ENCODE measurements at regions not wholly inside any gene's neighbourhood (a gene's known extent, or its start where the extent isn't known, plus 50 kb on each side); places are given as distances from the start of the nearest gene placed in this dataset.

GRCh38 chr2:9069543-9069942 is 66.1 kb upstream of the MBOAT2 start:
- H3K36me3 ChIP-seq: no peaks in the 10 kb centered on the region
- no peak overlapping the region for H3K4me3 ChIP-seq
- no peak for DNase-seq (ENCODE audit: low spot score)
- ATAC-seq (ENCODE audit: insufficient number of reproducible peaks, low FRiP score, low read depth): no peak
- no peaks in the 10 kb centered on the region for H3K4me1 ChIP-seq (ENCODE audit: control insufficient read depth in 1 of 2, low read depth in 2 of 2)
- TF ChIP-seq CTCF (IDR thresholded peaks at IDR 0.05): no peak
- no peak overlapping the region for H3K27ac ChIP-seq
- peaks cover 23% of the 10 kb centered on the region for H3K9me3 ChIP-seq
- H3K27me3 ChIP-seq (replicated peaks; ENCODE audit: insufficient read depth): no peaks in the 10 kb centered on the region

- no peak overlapping the region for H3K27ac ChIP-seq
- no peak for ATAC-seq (ENCODE audit: insufficient number of reproducible peaks, low FRiP score, low read depth)
- H3K4me1 ChIP-seq (ENCODE audit: control insufficient read depth in 1 of 2, low read depth in 2 of 2): no peaks in the 10 kb centered on the region
- no peaks in the 10 kb centered on the region for H3K36me3 ChIP-seq
- H3K4me3 ChIP-seq: no peak overlapping the region
- no peak for DNase-seq (ENCODE audit: low spot score)
- TF ChIP-seq CTCF (IDR thresholded peaks at IDR 0.05): no peak
- no peaks in the 10 kb centered on the region for H3K27me3 ChIP-seq (replicated peaks; ENCODE audit: insufficient read depth)
- H3K9me3 ChIP-seq: peaks cover 23% of the 10 kb centered on the region
These were observed 62.4 kb upstream of the MBOAT2 start for GRCh38 chr2:9065901-9066300.

- no peak for DNase-seq (ENCODE audit: low spot score)
- Histone ChIP-seq H3K36me3 (no peaks in the 10 kb centered on the region), H3K9me3 (peaks cover 17% of the 10 kb centered on the region), H3K27ac (no peak overlapping the region), H3K4me3 (no peak overlapping the region), H3K27me3 (replicated peaks; ENCODE audit: insufficient read depth) (no peaks in the 10 kb centered on the region), H3K4me1 (ENCODE audit: control insufficient read depth in 1 of 2, low read depth in 2 of 2) (no peaks in the 10 kb centered on the region)
- no peak for ATAC-seq (ENCODE audit: insufficient number of reproducible peaks, low FRiP score, low read depth)
- TF ChIP-seq CTCF (IDR thresholded peaks at IDR 0.05): no peak
These were observed 59.6 kb upstream of the MBOAT2 start for GRCh38 chr2:9063023-9063606.

GRCh38 chr2:9060819-9061218 is 57.3 kb upstream of the MBOAT2 start:
- ATAC-seq (ENCODE audit: insufficient number of reproducible peaks, low FRiP score, low read depth): no peak
- H3K4me1 ChIP-seq (ENCODE audit: control insufficient read depth in 1 of 2, low read depth in 2 of 2): no peaks in the 10 kb centered on the region

More at GRCh38 chr2:9060819-9061218, 57.3 kb upstream of the MBOAT2 start:
- Histone ChIP-seq H3K27ac (no peak overlapping the region), H3K4me3 (no peak overlapping the region), H3K27me3 (replicated peaks; ENCODE audit: insufficient read depth) (no peaks in the 10 kb centered on the region), H3K9me3 (peaks cover 8% of the 10 kb centered on the region), H3K36me3 (no peaks in the 10 kb centered on the region)
- no peak for TF ChIP-seq CTCF (IDR thresholded peaks at IDR 0.05)
- DNase-seq (ENCODE audit: low spot score): no peak

All from thoracic aorta (tissue), 2 donors.